ENCODE measurements at regions not wholly inside any gene's neighbourhood (a gene's known extent, or its start where the extent isn't known, plus 50 kb on each side); places are given as distances from the start of the nearest gene placed in this dataset.

- H2AFZ ChIP-seq (ENCODE audit: low read length) = no peak overlapping the region
- H3K27me3 ChIP-seq (replicated peaks; ENCODE audit: insufficient read depth, low read length) = no peaks in the 10 kb centered on the region
- no peaks in the 10 kb centered on the region for H3K79me2 ChIP-seq (ENCODE audit: low read length)
- H3K4me1 ChIP-seq (ENCODE audit: low read length) = no peaks in the 10 kb centered on the region
- H3K9me2 ChIP-seq (replicated peaks; ENCODE audit: insufficient read depth, low read length) = no peaks in the 10 kb centered on the region
- no peak overlapping the region for H3K9ac ChIP-seq (ENCODE audit: low read length)
- H3K36me3 ChIP-seq (replicated peaks; ENCODE audit: insufficient read depth, low read length) = no peaks in the 10 kb centered on the region
- H3K4me2 ChIP-seq (ENCODE audit: low read depth, low read length) = no peak overlapping the region
- no peak overlapping the region for H3K27ac ChIP-seq (ENCODE audit: low read length)
- no peaks in the 10 kb centered on the region for H3F3A ChIP-seq (ENCODE audit: insufficient read depth, low read length)
- TF ChIP-seq EZH2phosphoT487 (IDR thresholded peaks at IDR 0.05; ENCODE audit: low read length) = no peak
- TF ChIP-seq EZH2 (optimal IDR thresholded peaks at IDR 0.05; ENCODE audit: low read depth, low read length) = no peak
- TF ChIP-seq CTCF (IDR thresholded peaks at IDR 0.05; ENCODE audit: low read length) = no peak
- no peaks in the 10 kb centered on the region for H4K20me1 ChIP-seq (ENCODE audit: insufficient read depth, low read length)
- no peak for DNase-seq
- H3K4me3 ChIP-seq (ENCODE audit: low read length) = no peak overlapping the region
- no peaks in the 10 kb centered on the region for H3K9me3 ChIP-seq (replicated peaks; ENCODE audit: insufficient read depth, low read length)
Measured at GRCh38 chr17:13827118-13827517, 225.4 kb upstream of the HS3ST3A1 start.

DNA sequence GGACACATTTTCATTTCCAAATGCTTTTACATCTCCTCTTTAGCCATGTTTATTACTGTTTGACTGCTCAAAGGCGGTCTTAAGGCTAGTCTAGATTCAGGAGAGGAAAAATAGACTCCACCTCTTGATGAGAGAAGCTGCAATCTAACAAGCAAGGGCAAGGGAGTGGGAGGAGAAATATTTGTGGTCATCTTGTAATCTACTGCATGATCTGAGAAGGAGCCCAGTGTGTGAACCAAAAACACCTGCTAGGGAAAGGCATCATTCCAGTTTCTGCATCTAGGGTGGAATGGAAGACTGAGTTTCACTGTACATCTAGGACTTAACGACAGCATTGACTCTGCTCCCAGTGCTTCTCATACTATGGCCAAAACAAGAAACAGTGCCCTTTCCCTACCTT lies 232.2 kb upstream of the HS3ST3A1 start:
- H2AFZ ChIP-seq (ENCODE audit: low read length) = no peak overlapping the region
- no peak overlapping the region for H3K4me2 ChIP-seq (ENCODE audit: low read depth, low read length)
- no peaks in the 10 kb centered on the region for H3K4me1 ChIP-seq (ENCODE audit: low read length)
- no peaks in the 10 kb centered on the region for H3K9me2 ChIP-seq (replicated peaks; ENCODE audit: insufficient read depth, low read length)
- no peaks in the 10 kb centered on the region for H3K36me3 ChIP-seq (replicated peaks; ENCODE audit: insufficient read depth, low read length)
- no peaks in the 10 kb centered on the region for H3K9me3 ChIP-seq (replicated peaks; ENCODE audit: insufficient read depth, low read length)
- H3K27ac ChIP-seq (ENCODE audit: low read length) = no peak overlapping the region
- no peaks in the 10 kb centered on the region for H3K27me3 ChIP-seq (replicated peaks; ENCODE audit: insufficient read depth, low read length)
- no peak for DNase-seq
- no peaks in the 10 kb centered on the region for H3K79me2 ChIP-seq (ENCODE audit: low read length)
- no peak overlapping the region for H3K9ac ChIP-seq (ENCODE audit: low read length)
- TF ChIP-seq EZH2 (optimal IDR thresholded peaks at IDR 0.05; ENCODE audit: low read depth, low read length) (no peak), CTCF (IDR thresholded peaks at IDR 0.05; ENCODE audit: low read length) (no peak), EZH2phosphoT487 (IDR thresholded peaks at IDR 0.05; ENCODE audit: low read length) (no peak)
- no peak overlapping the region for H3K4me3 ChIP-seq (ENCODE audit: low read length)
- H3F3A ChIP-seq (ENCODE audit: insufficient read depth, low read length) = no peaks in the 10 kb centered on the region
- H4K20me1 ChIP-seq (ENCODE audit: insufficient read depth, low read length) = no peaks in the 10 kb centered on the region

GRCh38 chr17:13835151-13835550 lies 233.4 kb upstream of the HS3ST3A1 start:
- H3K4me2 ChIP-seq (ENCODE audit: low read depth, low read length) = no peak overlapping the region
- no peaks in the 10 kb centered on the region for H3K4me1 ChIP-seq (ENCODE audit: low read length)
- H3K9me3 ChIP-seq (replicated peaks; ENCODE audit: insufficient read depth, low read length) = no peaks in the 10 kb centered on the region
- no peaks in the 10 kb centered on the region for H3K36me3 ChIP-seq (replicated peaks; ENCODE audit: insufficient read depth, low read length)
- H3K27me3 ChIP-seq (replicated peaks; ENCODE audit: insufficient read depth, low read length) = no peaks in the 10 kb centered on the region
- H3K79me2 ChIP-seq (ENCODE audit: low read length) = no peaks in the 10 kb centered on the region
- no peaks in the 10 kb centered on the region for H3F3A ChIP-seq (ENCODE audit: insufficient read depth, low read length)
- no peak overlapping the region for H2AFZ ChIP-seq (ENCODE audit: low read length)
- DNase-seq = no peak
- no peak overlapping the region for H3K9ac ChIP-seq (ENCODE audit: low read length)
- H3K9me2 ChIP-seq (replicated peaks; ENCODE audit: insufficient read depth, low read length) = no peaks in the 10 kb centered on the region
- no peak overlapping the region for H3K27ac ChIP-seq (ENCODE audit: low read length)
- H4K20me1 ChIP-seq (ENCODE audit: insufficient read depth, low read length) = no peaks in the 10 kb centered on the region
- TF ChIP-seq EZH2phosphoT487 (IDR thresholded peaks at IDR 0.05; ENCODE audit: low read length) (no peak), CTCF (IDR thresholded peaks at IDR 0.05; ENCODE audit: low read length) (no peak), EZH2 (optimal IDR thresholded peaks at IDR 0.05; ENCODE audit: low read depth, low read length) (no peak)
- no peak overlapping the region for H3K4me3 ChIP-seq (ENCODE audit: low read length)
